ENCODE measurements at regions not wholly inside any gene's neighbourhood (a gene's known extent, or its start where the extent isn't known, plus 50 kb on each side); places are given as distances from the start of the nearest gene placed in this dataset.

GRCh38 chr5:123790226-123790625 is 278.2 kb downstream of the CSNK1G3 start (continued):
- TF ChIP-seq ZNF574 (CRISPR knock-in tag; IDR thresholded peaks at IDR 0.05) (no peak), KLF15 (CRISPR knock-in tag; IDR thresholded peaks at IDR 0.05; ENCODE audit: borderline replicate concordance) (no peak), TBL1XR1 (IDR thresholded peaks at IDR 0.05; ENCODE audit: borderline replicate concordance, low read length, partially characterized antibody) (no peak), ZNF564 (CRISPR knock-in tag; IDR thresholded peaks at IDR 0.05) (no peak)

- H3K4me3 ChIP-seq (replicated peaks in 1 of 3; ENCODE audit: insufficient read depth in 1 of 3, low read depth in 2 of 3, low read length in 3 of 3), result no peak overlapping the region
- no peak overlapping the region for H3K4me2 ChIP-seq (ENCODE audit: low read depth, low read length)
- H4K20me1 ChIP-seq (ENCODE audit: insufficient read depth, low read length), result no peaks in the 10 kb centered on the region
- H3K79me2 ChIP-seq (ENCODE audit: insufficient read depth, low read length), result no peaks in the 10 kb centered on the region
- H3K27ac ChIP-seq (ENCODE audit: extremely low read length, insufficient read depth, low read length), result no peak overlapping the region
- ATAC-seq (no peak), DNase-seq (ENCODE audit: low spot score) (no peak), FAIRE-seq (no peak)
- H2AFZ ChIP-seq (ENCODE audit: low read length), result no peak overlapping the region
- CTCF ChIA-PET (ENCODE audit: low intra/inter-chr PET ratio, low total read pairs), result no interaction called here
- H3K36me3 ChIP-seq (replicated peaks in 1 of 2; ENCODE audit: control insufficient read depth in 1 of 2, insufficient read depth in 2 of 2, low read length in 2 of 2), result no peaks in the 10 kb centered on the region
- H3K9me3 ChIP-seq (ENCODE audit: low read length), result peaks cover 6% of the 10 kb centered on the region; the same call in 1 of the 2 replicates
- in situ Hi-C loops (cut with HindIII; ENCODE audit: extremely low pct_ligation_motif_present, low pct_unique_long_range_greater_than_20kb) (no loop called here), intact Hi-C loops (cut with micrococcal nuclease; ENCODE audit: unreplicated experiment) (no loop called here)
- POLR2A ChIA-PET, result no interaction called here
- BruUV-seq (replicated peaks), result no TSS peak
- H3K4me1 ChIP-seq (ENCODE audit: insufficient read depth, low read length), result no peaks in the 10 kb centered on the region
- no peaks in the 10 kb centered on the region for H3K27me3 ChIP-seq (ENCODE audit: control insufficient read depth in 1 of 2, insufficient read depth in 2 of 2, low read length in 2 of 2)
- no peak overlapping the region for H3K9ac ChIP-seq (ENCODE audit: insufficient read depth, low read depth, low read length)
- TF ChIP-seq TMF1 (CRISPR knock-in tag; IDR thresholded peaks at IDR 0.05; ENCODE audit: low read depth) (no peak), U2AF1 (optimal IDR thresholded peaks at IDR 0.05; ENCODE audit: low read depth, low read length) (no peak), HOXA9 (CRISPR knock-in tag; IDR thresholded peaks at IDR 0.05; ENCODE audit: borderline replicate concordance) (no peak), PAF1 (CRISPR knock-in tag; IDR thresholded peaks at IDR 0.05) (no peak), ZMYM2 (CRISPR knock-in tag; IDR thresholded peaks at IDR 0.05) (no peak), CENPBD1 (CRISPR knock-in tag; IDR thresholded peaks at IDR 0.05; ENCODE audit: borderline replicate concordance, low read depth) (no peak), IRF1 (CRISPR knock-in tag; IDR thresholded peaks at IDR 0.05; ENCODE audit: low read depth) (no peak), AFF4 (CRISPR knock-in tag; IDR thresholded peaks at IDR 0.05) (no peak), ZMYM3 (CRISPR knock-in tag; IDR thresholded peaks at IDR 0.05) (no peak), TRAFD1 (CRISPR knock-in tag; IDR thresholded peaks at IDR 0.05; ENCODE audit: borderline replicate concordance) (no peak)
Observed at GRCh38 chr5:123787635-123788034, 275.7 kb downstream of the CSNK1G3 start.
